GM23338 (cell line): ENCODE measurements at regions not wholly inside any gene's neighbourhood (a gene's known extent, or its start where the extent isn't known, plus 50 kb on each side); places are given as distances from the start of the nearest gene placed in this dataset.

ENCODE experiments used
- ATAC-seq: fragments of 200-7000 bp; cut with Tn5 transposase; 3 replicates; pipeline ENCODE4 v1.9.1; 2020
- DNase-seq: peaks from one replicate; pipeline ENCODE4 v3.0.0-alpha.2; 2015; ENCODE audit warnings: low spot score
- H2AFZ ChIP-seq: fragments of 200-600 bp; sonication (generic); 2 replicates; pipeline ENCODE4 v1.8.0; 2016; ENCODE audit warnings: antibody characterized with exemption, mild to moderate bottlenecking, moderate library complexity
- H3F3A ChIP-seq: fragments of 200-600 bp; sonication (generic); replicated peaks from 2 replicates; pipeline ENCODE4 v1.8.0; 2017; ENCODE audit warnings: antibody characterized with exemption, mixed run types, low read depth
- H3K27ac ChIP-seq: fragments of 200-600 bp; sonication (generic); 2 replicates; pipeline ENCODE4 v1.6.1; 2016; ENCODE audit warnings: low read depth
- H3K27me3 ChIP-seq: fragments of 200-600 bp; sonication (generic); 2 replicates; pipeline ENCODE4 v1.8.0; 2016; ENCODE audit warnings: mild to moderate bottlenecking, mixed run types, moderate library complexity; ENCODE audit not compliant: insufficient read depth
- H3K36me3 ChIP-seq: fragments of 200-600 bp; sonication (generic); 2 replicates; pipeline ENCODE4 v1.8.0; 2016; ENCODE audit warnings: mild to moderate bottlenecking; ENCODE audit not compliant: insufficient read depth
- H3K4me1 ChIP-seq: fragments of 200-600 bp; sonication (generic); 2 replicates; pipeline ENCODE4 v1.8.0; 2016; ENCODE audit warnings: mild to moderate bottlenecking, moderate library complexity; ENCODE audit not compliant: insufficient read depth
- H3K4me2 ChIP-seq: fragments of 200-600 bp; sonication (generic); 2 replicates; pipeline ENCODE4 v1.7.1; 2017; ENCODE audit warnings: mixed run types
- H3K4me3 ChIP-seq: fragments of 200-600 bp; sonication (generic); 2 replicates; pipeline ENCODE4 v1.6.1; 2016; ENCODE audit warnings: mixed run types
- H3K79me2 ChIP-seq: fragments of 200-600 bp; sonication (generic); replicated peaks from 2 replicates; pipeline ENCODE4 v1.8.0; 2017; ENCODE audit warnings: mild to moderate bottlenecking; ENCODE audit not compliant: insufficient read depth
- H3K9me2 ChIP-seq: fragments of 200-600 bp; sonication (generic); 2 replicates; pipeline ENCODE4 v1.8.0; 2017; ENCODE audit not compliant: insufficient read depth
- H4K20me1 ChIP-seq: fragments of 200-600 bp; sonication (generic); replicated peaks from 2 replicates; pipeline ENCODE4 v1.8.0; 2017; ENCODE audit warnings: mild to moderate bottlenecking; ENCODE audit not compliant: insufficient read depth
- H3K27ac Mint-ChIP-seq: 2 replicates; pipeline ENCODE4 v1.8.0; 2020; ENCODE audit warnings: inconsistent platforms, mild to moderate bottlenecking, moderate library complexity, mixed read lengths
- H3K27me3 Mint-ChIP-seq: 3 replicates; pipeline ENCODE4 v1.8.0; 2022; ENCODE audit warnings: low read depth, mild to moderate bottlenecking, moderate library complexity, mixed read lengths, inconsistent platforms; ENCODE audit not compliant: insufficient read depth, poor library complexity
- H3K36me3 Mint-ChIP-seq: 3 replicates; pipeline ENCODE4 v1.8.0; 2021; ENCODE audit warnings: low read depth, mild to moderate bottlenecking, inconsistent platforms, moderate library complexity, mixed read lengths
- H3K4me1 Mint-ChIP-seq: 3 replicates; pipeline ENCODE4 v1.8.0; 2020; ENCODE audit warnings: mild to moderate bottlenecking, inconsistent platforms, mixed read lengths
- H3K4me3 Mint-ChIP-seq: 3 replicates; pipeline ENCODE4 v1.8.0; 2021; ENCODE audit warnings: moderate library complexity, mild to moderate bottlenecking, inconsistent platforms, mixed read lengths
- H3K9me3 Mint-ChIP-seq: 3 replicates; pipeline ENCODE4 v1.8.0; 2020; ENCODE audit warnings: moderate library complexity, mild to moderate bottlenecking, inconsistent platforms, mixed read lengths
- CREB1 ChIP-seq: fragments of 250-450 bp; sonication (Bioruptor Pico); IDR thresholded peaks from 2 replicates; pipeline ENCODE4 v1.5.0; 2020; ENCODE audit warnings: low read depth, mild to moderate bottlenecking, moderate library complexity
- CTCF ChIP-seq, 2 experiments: fragments of 200-600 bp in 1 of 2; sonication (generic) in 1 of 2; conservative IDR thresholded peaks; 2 replicates each; pipeline versions ENCODE4 v1.5.1 to v1.6.1; 2016 to 2017; ENCODE audit warnings: antibody characterized with exemption in 2 of 2, low read depth in 2 of 2, mild to moderate bottlenecking in 2 of 2, moderate library complexity in 1 of 2
- ETS1 ChIP-seq: IDR thresholded peaks from 2 replicates; pipeline ENCODE4 v1.6.1; 2016; ENCODE audit warnings: antibody characterized with exemption
- EZH2 ChIP-seq: fragments of 200-600 bp; sonication (generic); IDR thresholded peaks from one replicate; pipeline ENCODE4 v1.8.0; 2017; ENCODE audit warnings: antibody characterized with exemption, mild to moderate bottlenecking, low read depth; ENCODE audit not compliant: unreplicated experiment
- EZH2phosphoT487 ChIP-seq: fragments of 200-600 bp; sonication (generic); IDR thresholded peaks from one replicate; pipeline ENCODE4 v1.8.1; 2018; ENCODE audit warnings: antibody characterized with exemption; ENCODE audit not compliant: unreplicated experiment
- JUNB ChIP-seq: IDR thresholded peaks from one replicate; pipeline ENCODE4 v1.6.1; 2016; ENCODE audit warnings: antibody characterized with exemption; ENCODE audit not compliant: unreplicated experiment
- STAT1 ChIP-seq: IDR thresholded peaks from one replicate; pipeline ENCODE4 v1.6.1; 2016; ENCODE audit warnings: antibody characterized with exemption; ENCODE audit not compliant: unreplicated experiment
- ZNF114 ChIP-seq: fragments of 250-450 bp; sonication (Bioruptor Pico); IDR thresholded peaks from 2 replicates; pipeline ENCODE4 v1.5.0; 2020; ENCODE audit warnings: mild to moderate bottlenecking, moderate library complexity

GRCh38 chr9:80233906-80234305 is 662.1 kb downstream of the TLE4 start:
- Histone ChIP-seq H3F3A (no peaks in the 10 kb centered on the region), H3K27ac (no peak overlapping the region), H3K9me2 (no peaks in the 10 kb centered on the region; the same call in 1 of the 2 replicates), H3K27me3 (no peaks in the 10 kb centered on the region), H3K4me3 (no peak overlapping the region), H3K4me2 (no peak overlapping the region), H4K20me1 (no peaks in the 10 kb centered on the region), H3K79me2 (no peaks in the 10 kb centered on the region), H3K36me3 (no peaks in the 10 kb centered on the region), H2AFZ (no peak overlapping the region), H3K4me1 (no peaks in the 10 kb centered on the region)
- ATAC-seq = no peak
- H3K27ac Mint-ChIP-seq = no peak overlapping the region
- H3K4me3 Mint-ChIP-seq = no peak overlapping the region
- peaks cover 11% of the 10 kb centered on the region; the same call in 2 of the 3 replicates for H3K36me3 Mint-ChIP-seq
- no peaks in the 10 kb centered on the region for H3K4me1 Mint-ChIP-seq
- DNase-seq = no peak
- no peak for TF ChIP-seq CREB1 (CRISPR knock-in tag)
- H3K9me3 Mint-ChIP-seq = peaks cover 18% of the 10 kb centered on the region
- H3K27me3 Mint-ChIP-seq = peaks cover 2% of the 10 kb centered on the region

GRCh38 chr9:80233102-80233843 is 661.5 kb downstream of the TLE4 start:
- Mint-ChIP-seq H3K4me1 (no peaks in the 10 kb centered on the region), H3K27me3 (peaks cover 2% of the 10 kb centered on the region), H3K36me3 (peaks cover 11% of the 10 kb centered on the region; the same call in 2 of the 3 replicates), H3K4me3 (no peak overlapping the region), H3K27ac (no peak overlapping the region), H3K9me3 (peaks cover 18% of the 10 kb centered on the region)
- Histone ChIP-seq H2AFZ (peak overlapping the region; percentile 74), H3K27ac (no peak overlapping the region), H3K79me2 (no peaks in the 10 kb centered on the region), H3F3A (no peaks in the 10 kb centered on the region), H3K4me1 (no peaks in the 10 kb centered on the region), H3K9me2 (no peaks in the 10 kb centered on the region; the same call in 1 of the 2 replicates), H3K27me3 (no peaks in the 10 kb centered on the region), H4K20me1 (no peaks in the 10 kb centered on the region), H3K4me3 (no peak overlapping the region), H3K4me2 (no peak overlapping the region), H3K36me3 (no peaks in the 10 kb centered on the region)
- ATAC-seq = no peak
- no peak for DNase-seq
- TF ChIP-seq STAT1 (no peak), EZH2phosphoT487 (no peak), ETS1 (no peak), JUNB (no peak), CTCF (conservative IDR thresholded peaks at IDR 0.05; ENCODE audit: low read depth in 2 of 2) (no peak), ZNF114 (CRISPR knock-in tag) (no peak), EZH2 (no peak)
